ENCODE measurements at regions not wholly inside any gene's neighbourhood (a gene's known extent, or its start where the extent isn't known, plus 50 kb on each side); places are given as distances from the start of the nearest gene placed in this dataset.
A peak's percentile ranks its signal among the peaks of the same experiment; 100 is the strongest.

GRCh38 chr5:125037530-125037929 lies 291.1 kb upstream of the ZNF608 start:
- no peak for DNase-seq (ENCODE audit: low read depth, low spot score)
- no peak for TF ChIP-seq CTCF (IDR thresholded peaks at IDR 0.05; ENCODE audit: insufficient read depth, low read length, missing control alignments)
- H3K4me3 ChIP-seq (ENCODE audit: low read depth, low read length) = no peak overlapping the region
- POLR2A ChIA-PET = no interaction called here
- CTCF ChIA-PET = no interaction called here

GRCh38 chr5:125038477-125038876 lies 292.0 kb upstream of the ZNF608 start:
- POLR2A ChIA-PET = no interaction called here
- CTCF ChIA-PET = no interaction called here
- no peak for TF ChIP-seq CTCF (IDR thresholded peaks at IDR 0.05; ENCODE audit: insufficient read depth, low read length, missing control alignments)
- H3K4me3 ChIP-seq (ENCODE audit: low read depth, low read length) = no peak overlapping the region
- no peak for DNase-seq (ENCODE audit: low read depth, low spot score)

GRCh38 chr5:125041798-125042197 lies 295.4 kb upstream of the ZNF608 start:
- no peak overlapping the region for H3K4me3 ChIP-seq (ENCODE audit: low read depth, low read length)
- CTCF ChIA-PET = interaction anchor here (2.1 kb wide), 1 partner anchor 9 kb away, joined by 4 read pairs; no protein-coding TSS in a partner anchor
- POLR2A ChIA-PET = no interaction called here
- TF ChIP-seq CTCF (IDR thresholded peaks at IDR 0.05; ENCODE audit: insufficient read depth, low read length, missing control alignments) = no peak
- no peak for DNase-seq (ENCODE audit: low read depth, low spot score)

GRCh38 chr5:125042261-125042890 lies 295.9 kb upstream of the ZNF608 start:
- H3K4me3 ChIP-seq (ENCODE audit: low read depth, low read length) = no peak overlapping the region
- CTCF ChIA-PET = interaction anchor here (2.1 kb wide), 1 partner anchor 10 kb away, joined by 4 read pairs; no protein-coding TSS in a partner anchor
- no peak for TF ChIP-seq CTCF (IDR thresholded peaks at IDR 0.05; ENCODE audit: insufficient read depth, low read length, missing control alignments)
- POLR2A ChIA-PET = no interaction called here
- no peak for DNase-seq (ENCODE audit: low read depth, low spot score)

- peak; percentile 67 for DNase-seq (ENCODE audit: low read depth, low spot score)
- POLR2A ChIA-PET = no interaction called here
- no peak for TF ChIP-seq CTCF (IDR thresholded peaks at IDR 0.05; ENCODE audit: insufficient read depth, low read length, missing control alignments)
- no peak overlapping the region for H3K4me3 ChIP-seq (ENCODE audit: low read depth, low read length)
- CTCF ChIA-PET = no interaction called here
Observed at GRCh38 chr5:125043781-125044391, 297.4 kb upstream of the ZNF608 start.

GRCh38 chr5:125044491-125045282 lies 298.2 kb upstream of the ZNF608 start:
- POLR2A ChIA-PET = no interaction called here
- DNase-seq (ENCODE audit: low read depth, low spot score) = no peak
- TF ChIP-seq CTCF (IDR thresholded peaks at IDR 0.05; ENCODE audit: insufficient read depth, low read length, missing control alignments) = no peak

More at GRCh38 chr5:125044491-125045282, 298.2 kb upstream of the ZNF608 start:
- H3K4me3 ChIP-seq (ENCODE audit: low read depth, low read length) = no peak overlapping the region
- CTCF ChIA-PET = no interaction called here
